ENCODE measurements at regions not wholly inside any gene's neighbourhood (a gene's known extent, or its start where the extent isn't known, plus 50 kb on each side); places are given as distances from the start of the nearest gene placed in this dataset.

- DNase-seq (ENCODE audit: low read depth, low spot score), result no peak
Observed at GRCh38 chr10:44045020-44045419, 339.9 kb downstream of the CXCL12 start.

GRCh38 chr10:44044549-44044948, 340.3 kb downstream of the CXCL12 start:
- no peak for DNase-seq (ENCODE audit: low read depth, low spot score)
- H3K27ac ChIP-seq, result no peak overlapping the region

More at GRCh38 chr10:44045020-44045419, 339.9 kb downstream of the CXCL12 start:
- H3K27ac ChIP-seq, result no peak overlapping the region

DNA sequence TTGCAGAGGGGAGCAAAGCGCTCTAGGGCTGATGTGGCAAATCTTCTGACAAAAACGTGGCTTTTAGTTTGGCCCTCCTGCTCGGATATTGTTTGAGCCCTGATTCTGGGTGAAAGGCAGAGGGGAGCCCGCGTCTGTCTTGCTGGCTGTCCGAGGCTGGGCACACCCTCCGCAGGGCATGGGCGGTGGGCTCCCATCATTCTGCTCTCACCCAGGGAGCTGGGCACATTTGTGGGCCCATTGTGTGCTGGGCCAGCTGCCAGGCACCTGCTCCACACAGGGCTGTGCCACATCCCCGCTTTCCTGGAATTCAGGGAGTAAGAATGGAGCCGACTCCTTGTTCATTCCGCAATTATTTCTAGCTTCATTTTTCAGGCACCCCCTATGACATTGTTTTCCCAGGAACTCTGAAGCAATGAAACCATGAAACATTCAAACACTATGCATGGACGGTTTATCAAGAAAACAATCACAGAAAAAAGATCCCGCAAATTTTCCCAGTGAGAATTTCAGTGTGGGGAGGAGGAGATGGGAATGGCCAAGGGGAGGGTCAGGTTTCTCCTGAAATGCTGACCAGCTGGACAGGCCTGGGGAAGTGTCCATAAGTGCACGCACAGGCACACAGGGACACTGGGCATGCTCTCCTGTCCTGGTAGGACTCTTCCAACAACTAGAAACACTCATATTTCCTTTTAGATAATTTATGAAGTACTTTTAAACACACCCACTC, 341.1 kb downstream of the CXCL12 start:
- no peak for DNase-seq (ENCODE audit: low read depth, low spot score)
- H3K27ac ChIP-seq, result no peak overlapping the region

DNA sequence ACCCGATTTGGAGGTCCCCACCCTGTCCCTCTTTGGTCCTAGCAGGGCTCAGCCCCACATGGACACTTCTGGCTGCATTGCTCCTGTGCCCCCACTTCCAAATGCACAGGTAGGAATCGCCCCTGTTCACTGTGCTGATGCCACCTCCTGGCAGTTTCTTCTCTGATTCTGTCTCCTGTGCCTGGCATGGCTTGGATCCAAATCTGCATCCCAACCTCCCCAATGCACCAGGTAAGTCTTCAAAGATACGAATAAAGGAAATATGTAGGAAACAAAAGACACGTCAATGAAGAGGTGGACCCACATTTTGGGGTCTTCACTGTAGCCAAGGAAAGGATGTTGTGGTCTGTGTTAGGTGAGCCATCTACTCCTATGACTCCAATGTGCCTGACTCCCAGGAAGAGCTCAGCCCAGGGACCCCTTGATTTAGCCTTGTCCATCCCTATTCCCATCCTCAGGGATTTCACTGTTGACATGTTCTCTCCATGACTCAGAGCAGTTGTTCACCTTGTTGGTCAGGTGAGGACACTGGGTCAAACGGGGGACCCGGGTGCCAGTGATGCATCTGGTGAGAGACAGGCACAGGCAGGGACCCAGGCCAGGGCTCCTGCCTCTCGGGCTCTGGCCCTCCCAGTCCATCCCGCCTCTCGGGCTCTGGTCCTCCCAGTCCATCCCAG, 341.8 kb downstream of the CXCL12 start:
- DNase-seq (ENCODE audit: low read depth, low spot score), result no peak
- no peak overlapping the region for H3K27ac ChIP-seq

DNA sequence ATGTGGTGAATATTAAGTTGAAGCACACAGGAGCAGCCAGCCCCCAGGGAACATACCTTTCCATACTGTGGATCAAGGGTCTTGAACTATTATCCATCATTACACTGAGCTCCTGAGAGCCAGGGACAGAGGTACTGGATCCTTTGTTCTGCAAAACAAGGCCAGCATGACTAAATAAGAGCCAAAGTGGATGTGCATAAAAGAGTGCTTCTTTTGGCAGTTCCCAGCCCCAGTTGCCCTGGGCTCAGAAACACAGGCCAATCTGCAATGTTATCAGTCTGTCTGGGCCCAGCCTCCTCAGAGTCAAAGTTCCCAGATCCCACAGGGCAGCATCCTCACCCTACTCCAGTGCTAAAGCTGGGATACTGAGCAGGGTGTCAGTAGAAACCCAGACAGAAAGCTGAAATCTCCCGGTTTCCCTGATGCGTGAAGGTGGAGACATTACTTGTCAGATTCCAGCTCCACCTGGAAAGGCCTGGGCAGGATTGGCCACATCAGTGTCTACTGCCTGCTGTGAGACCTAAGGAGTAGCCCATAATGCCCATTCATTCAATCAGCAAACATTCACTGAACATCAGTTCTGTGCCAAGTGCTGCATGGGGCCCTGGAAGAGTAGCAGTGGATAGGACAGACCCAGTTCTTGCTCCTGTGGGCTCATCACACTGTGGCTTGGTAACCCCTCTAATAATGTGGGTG, 342.7 kb downstream of the CXCL12 start:
- H3K27ac ChIP-seq, result no peak overlapping the region
- no peak for DNase-seq (ENCODE audit: low read depth, low spot score)

GRCh38 chr10:44039599-44039998, 345.3 kb downstream of the CXCL12 start:
- DNase-seq (ENCODE audit: low read depth, low spot score), result no peak
- H3K27ac ChIP-seq, result no peak overlapping the region

DNA sequence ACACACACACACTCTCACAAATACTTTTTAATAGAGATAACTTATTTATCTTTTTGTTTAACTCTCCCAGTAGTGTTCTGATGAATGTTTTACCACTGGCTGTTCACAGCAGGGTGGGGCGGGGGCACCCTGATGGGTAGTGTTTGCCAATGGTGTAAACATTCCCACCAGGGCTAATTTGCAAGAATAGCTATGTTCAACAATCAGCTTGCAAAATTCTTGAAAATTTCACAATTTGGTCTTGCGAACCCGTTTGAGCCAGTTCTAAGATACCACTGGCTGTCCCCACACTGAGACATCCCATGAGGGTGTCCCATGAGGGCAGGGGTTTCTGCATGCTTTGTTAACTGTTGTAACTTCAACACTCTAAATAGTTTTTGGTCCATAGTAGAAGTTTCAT, 348.5 kb downstream of the CXCL12 start:
- H3K27ac ChIP-seq, result no peak overlapping the region
- no peak for DNase-seq (ENCODE audit: low read depth, low spot score)

GRCh38 chr10:44035474-44036197, 349.3 kb downstream of the CXCL12 start:
- no peak for DNase-seq (ENCODE audit: low read depth, low spot score)
- no peak overlapping the region for H3K27ac ChIP-seq

GRCh38 chr10:44034946-44035345, 350.0 kb downstream of the CXCL12 start:
- no peak overlapping the region for H3K27ac ChIP-seq
- no peak for DNase-seq (ENCODE audit: low read depth, low spot score)

DNA sequence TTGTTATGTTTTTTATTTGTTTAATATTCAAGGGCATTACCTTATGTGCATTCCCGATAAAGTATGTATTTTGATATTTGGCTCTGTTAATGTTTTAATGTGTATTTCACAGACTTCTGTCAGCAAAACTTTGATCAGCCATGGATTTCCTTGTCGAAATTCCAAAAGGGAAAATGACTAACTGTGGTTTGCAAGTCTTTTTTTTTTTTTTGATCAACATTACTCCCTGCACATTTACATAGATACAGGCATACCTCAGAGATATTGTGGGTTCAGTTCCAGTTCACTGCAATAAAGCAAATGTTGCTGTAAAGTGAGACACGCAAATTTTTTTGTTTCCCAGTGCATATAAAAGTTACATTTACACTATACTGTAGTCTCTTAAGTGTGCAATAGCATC, 351.9 kb downstream of the CXCL12 start:
- DNase-seq (ENCODE audit: low read depth, low spot score), result no peak
- no peak overlapping the region for H3K27ac ChIP-seq

GRCh38 chr10:44032216-44032615, 352.7 kb downstream of the CXCL12 start:
- no peak for DNase-seq (ENCODE audit: low read depth, low spot score)
- H3K27ac ChIP-seq, result no peak overlapping the region

- DNase-seq (ENCODE audit: low read depth, low spot score), result no peak
- H3K27ac ChIP-seq, result no peak overlapping the region
Observed at GRCh38 chr10:44030738-44031137, 354.2 kb downstream of the CXCL12 start.

DNA sequence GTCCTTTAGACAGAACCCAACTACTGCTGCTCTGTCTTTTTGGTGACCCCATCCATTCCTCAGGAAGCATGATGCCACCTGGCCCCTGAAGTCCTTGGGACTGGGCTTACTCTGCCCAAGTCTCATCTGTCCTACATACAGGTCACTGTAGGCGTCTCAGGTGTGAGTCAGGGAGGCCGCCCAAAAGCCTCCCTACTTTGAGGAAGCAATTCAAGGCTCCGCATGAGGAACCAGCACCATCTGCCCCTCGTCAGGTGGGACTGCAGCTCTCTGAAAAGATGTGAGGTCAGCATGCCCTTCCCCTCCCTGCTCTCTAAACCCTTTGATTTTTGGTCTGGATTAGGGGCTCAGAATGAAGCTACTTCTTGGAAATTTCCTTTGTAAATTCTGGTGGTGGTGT, 354.8 kb downstream of the CXCL12 start:
- no peak for DNase-seq (ENCODE audit: low read depth, low spot score)
- no peak overlapping the region for H3K27ac ChIP-seq

DNA sequence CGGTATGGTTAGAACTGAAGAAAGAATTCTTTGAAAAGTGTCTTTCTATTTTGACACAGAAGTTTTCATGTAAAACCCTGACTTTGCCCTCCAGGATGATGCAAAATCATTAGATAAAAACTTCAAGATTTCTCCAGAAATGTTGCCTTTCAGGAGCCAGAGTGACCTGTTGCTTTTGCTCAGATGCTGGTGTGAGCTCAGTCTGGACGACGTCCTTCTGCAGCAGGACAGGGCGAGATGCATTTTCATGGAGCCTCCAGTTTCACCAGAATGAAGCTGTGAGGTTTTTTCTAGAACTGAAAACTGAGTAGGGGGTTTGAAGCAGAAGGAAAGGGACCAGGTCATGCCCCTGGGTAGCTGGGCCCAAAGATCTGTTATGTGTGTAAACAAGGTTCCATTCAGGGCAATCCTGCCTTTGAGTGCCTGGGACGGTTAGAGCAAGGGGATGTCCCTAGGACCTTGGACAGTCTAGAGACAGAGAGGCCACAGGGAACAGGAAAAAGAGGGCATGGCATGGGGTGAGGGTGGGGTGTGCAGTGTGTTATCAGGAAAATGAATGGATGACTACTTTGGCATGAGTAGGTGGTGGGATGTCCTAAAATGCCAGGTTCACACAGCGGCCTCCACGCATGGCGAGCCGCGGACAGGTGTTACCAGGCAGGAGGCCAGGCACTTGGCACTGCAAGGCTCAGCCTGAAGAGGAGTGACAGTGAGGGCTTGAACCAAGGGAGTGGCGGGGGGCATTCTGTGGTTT, 356.3 kb downstream of the CXCL12 start:
- H3K27ac ChIP-seq, result no peak overlapping the region
- DNase-seq (ENCODE audit: low read depth, low spot score), result no peak

DNA sequence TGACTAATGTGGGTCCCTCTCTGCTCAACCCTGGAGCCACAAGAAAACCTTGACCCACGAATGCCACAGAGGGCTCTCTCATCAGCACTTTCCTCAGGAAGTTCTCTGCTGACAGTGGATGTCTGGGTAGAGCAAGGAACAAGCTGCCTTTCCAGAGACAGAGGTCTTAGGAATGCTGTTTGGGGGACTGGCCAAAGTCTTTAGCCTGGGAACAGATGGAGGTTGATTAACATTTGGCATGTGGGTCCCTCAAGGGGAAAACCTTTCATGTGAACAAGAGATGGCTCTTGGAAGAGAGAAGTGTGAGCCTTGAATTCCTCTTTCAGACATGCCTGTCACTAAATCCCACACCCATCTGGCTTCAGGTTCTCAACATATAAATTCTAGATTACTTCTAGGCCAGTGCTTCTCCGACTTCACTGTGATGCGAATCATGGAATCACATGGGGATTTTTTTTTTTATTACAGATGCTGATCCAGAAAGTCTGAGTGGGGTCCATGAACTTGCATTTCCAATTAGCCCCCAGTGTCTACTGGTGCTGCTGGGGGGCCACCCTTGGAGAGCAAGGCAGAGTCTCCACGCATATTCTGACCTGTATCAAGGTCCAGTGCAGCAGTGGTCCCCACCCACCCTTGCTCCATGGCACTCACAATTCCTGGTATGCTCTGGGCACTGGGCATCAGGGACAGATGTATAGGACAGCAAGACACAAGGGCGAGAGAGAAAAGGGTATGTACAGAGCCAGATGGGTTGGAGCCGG, 360.4 kb downstream of the CXCL12 start:
- no peak for DNase-seq (ENCODE audit: low read depth, low spot score)
- no peak overlapping the region for H3K27ac ChIP-seq

GRCh38 chr10:44023517-44023916, 361.4 kb downstream of the CXCL12 start:
- H3K27ac ChIP-seq, result no peak overlapping the region
- no peak for DNase-seq (ENCODE audit: low read depth, low spot score)

DNA sequence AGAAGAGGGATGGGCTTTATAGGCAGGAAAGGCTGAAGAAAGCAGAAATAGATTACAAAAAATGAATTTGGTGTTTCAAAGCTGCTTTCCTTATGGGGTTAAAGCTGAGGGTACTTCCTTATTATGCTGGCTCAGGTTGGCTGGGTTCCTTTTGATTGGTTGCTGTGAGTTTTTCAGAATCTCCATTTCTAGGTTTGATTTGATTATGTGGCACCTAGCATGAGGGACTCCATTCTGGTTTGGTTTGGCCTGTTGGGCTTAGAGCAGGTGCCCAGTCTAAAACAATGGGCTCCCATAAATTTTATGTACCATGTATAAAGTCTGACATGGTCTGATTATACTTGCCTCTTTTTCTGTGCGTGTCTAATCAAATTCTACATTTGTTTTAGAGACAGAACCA, 362.7 kb downstream of the CXCL12 start:
- DNase-seq (ENCODE audit: low read depth, low spot score), result no peak
- no peak overlapping the region for H3K27ac ChIP-seq

GRCh38 chr10:44020322-44021111, 364.4 kb downstream of the CXCL12 start:
- no peak overlapping the region for H3K27ac ChIP-seq
- no peak for DNase-seq (ENCODE audit: low read depth, low spot score)

All from epithelial cell of prostate (primary cell).